ENCODE measurements at regions not wholly inside any gene's neighbourhood (a gene's known extent, or its start where the extent isn't known, plus 50 kb on each side); places are given as distances from the start of the nearest gene placed in this dataset.

GRCh38 chr2:174016447-174016846 is 51.3 kb upstream of the SP3 start:
- DNase-seq (ENCODE audit: extremely low read depth in 1 of 4, low spot score in 3 of 4) (no peak), FAIRE-seq (no peak), ATAC-seq (no peak)
- Histone ChIP-seq H3K4me2 (ENCODE audit: insufficient read depth, low read length) (no peak overlapping the region), H3K27ac (ENCODE audit: extremely low read depth, low read depth, low read length) (no peak overlapping the region), H3K4me1 (replicated peaks in 1 of 2; ENCODE audit: control insufficient read depth in 2 of 2, insufficient read depth in 2 of 2, low read length in 2 of 2) (peaks cover 0 to 10% of the 10 kb centered on the region in 2 experiments; a peak in 2 of 5 replicates), H3K36me3 (ENCODE audit: control insufficient read depth, insufficient read depth, low read length) (no peaks in the 10 kb centered on the region), H3K9me1 (ENCODE audit: control insufficient read depth, insufficient read depth, low read length) (no peaks in the 10 kb centered on the region), H3K4me3 (no peak overlapping the region), H3K27me3 (ENCODE audit: control insufficient read depth in 2 of 2, insufficient read depth in 2 of 2, low read length in 2 of 2) (peaks cover 6 to 26% of the 10 kb centered on the region in 2 experiments; a peak in 4 of 5 replicates), H3K79me2 (ENCODE audit: control insufficient read depth, insufficient read depth, low read length) (no peaks in the 10 kb centered on the region), H3K9me3 (replicated peaks; ENCODE audit: control insufficient read depth, insufficient read depth, low read depth, low read length) (no peaks in the 10 kb centered on the region), H4K20me1 (replicated peaks; ENCODE audit: control insufficient read depth, insufficient read depth, low read length) (no peaks in the 10 kb centered on the region), H2AFZ (ENCODE audit: low read depth, low read length) (no peak overlapping the region), H3K9ac (ENCODE audit: insufficient read depth in 1 of 2, low read depth in 2 of 2, low read length in 2 of 2) (no peak overlapping the region)
- in situ Hi-C loops (cut with MboI), result no loop called here
- POLR2A ChIA-PET, result no interaction called here
- 21% methylated on average over 3 of the region's 3 CpGs for WGBS (ENCODE audit: insufficient coverage, low coverage, missing lambda C conversion rate)
- CTCF ChIA-PET (ENCODE audit: low intra/inter-chr PET ratio), result no interaction called here
- intact Hi-C loops (cut with micrococcal nuclease), result no loop called here
- no TSS peak for BruUV-seq (replicated peaks)
- no peak for TF ChIP-seq POLR2AphosphoS5 (IDR thresholded peaks at IDR 0.05; ENCODE audit: control insufficient read depth, insufficient read depth, low read depth, low read length)
- no peak for TF ChIP-seq GATAD2B (IDR thresholded peaks at IDR 0.05; ENCODE audit: borderline replicate concordance)

GRCh38 chr2:174015428-174015827 is 50.3 kb upstream of the SP3 start:
- no peak overlapping the region for H2AFZ ChIP-seq (ENCODE audit: low read depth, low read length)
- ATAC-seq, result no peak
- intact Hi-C loops (cut with micrococcal nuclease), result no loop called here
- no peaks in the 10 kb centered on the region for H3K9me1 ChIP-seq (ENCODE audit: control insufficient read depth, insufficient read depth, low read length)
- no peak for FAIRE-seq
- peaks cover 0 to 10% of the 10 kb centered on the region in 2 experiments; a peak in 2 of 5 replicates for H3K4me1 ChIP-seq (replicated peaks in 1 of 2; ENCODE audit: control insufficient read depth in 2 of 2, insufficient read depth in 2 of 2, low read length in 2 of 2)
- H4K20me1 ChIP-seq (replicated peaks; ENCODE audit: control insufficient read depth, insufficient read depth, low read length), result no peaks in the 10 kb centered on the region
- in situ Hi-C loops (cut with MboI), result no loop called here
- CTCF ChIA-PET (ENCODE audit: low intra/inter-chr PET ratio), result no interaction called here
- no peak overlapping the region for H3K27ac ChIP-seq (ENCODE audit: extremely low read depth, low read depth, low read length)
- BruUV-seq (replicated peaks), result no TSS peak
- no peak overlapping the region for H3K4me3 ChIP-seq
- no peaks in the 10 kb centered on the region for H3K9me3 ChIP-seq (replicated peaks; ENCODE audit: control insufficient read depth, insufficient read depth, low read depth, low read length)
- H3K27me3 ChIP-seq (ENCODE audit: control insufficient read depth in 2 of 2, insufficient read depth in 2 of 2, low read length in 2 of 2), result peaks cover 6 to 26% of the 10 kb centered on the region in 2 experiments; a peak in 4 of 5 replicates
- no peaks in the 10 kb centered on the region for H3K79me2 ChIP-seq (ENCODE audit: control insufficient read depth, insufficient read depth, low read length)
- no peak overlapping the region for H3K4me2 ChIP-seq (ENCODE audit: insufficient read depth, low read length)
- 0 out of 2 replicates have a peak, but pooled peaks have one; percentile 24 for TF ChIP-seq C11orf30 (IDR thresholded peaks at IDR 0.05; ENCODE audit: low read depth)
- TF ChIP-seq ZC3H11A (IDR thresholded peaks at IDR 0.05; ENCODE audit: low read depth, low read length), result no peak
- TF ChIP-seq ZNF143 (CRISPR knock-in tag; IDR thresholded peaks at IDR 0.05), result no peak
- peak; percentile 74 for TF ChIP-seq ZNF316 (IDR thresholded peaks at IDR 0.05)
- no peak for TF ChIP-seq ZBTB40 (IDR thresholded peaks at IDR 0.05)
- no peak for TF ChIP-seq ZBTB40 (CRISPR knock-in tag; IDR thresholded peaks at IDR 0.05)
- POLR2A ChIA-PET, result interaction anchor here (1.5 kb wide), 1 partner anchor 10 kb away, joined by 4 read pairs; no protein-coding TSS in a partner anchor
- no peak for DNase-seq (ENCODE audit: extremely low read depth in 1 of 4, low spot score in 3 of 4)
- H3K9ac ChIP-seq (ENCODE audit: insufficient read depth in 1 of 2, low read depth in 2 of 2, low read length in 2 of 2), result no peak overlapping the region
- H3K36me3 ChIP-seq (ENCODE audit: control insufficient read depth, insufficient read depth, low read length), result no peaks in the 10 kb centered on the region
- 3% methylated on average over 2 of the region's 2 CpGs for WGBS (ENCODE audit: insufficient coverage, low coverage, missing lambda C conversion rate)

All from K562 (cell line).